Ovary (tissue), 3 donors: ENCODE measurements at regions not wholly inside any gene's neighbourhood (a gene's known extent, or its start where the extent isn't known, plus 50 kb on each side); places are given as distances from the start of the nearest gene placed in this dataset.
"Not testable (repeated sequence)": the region's sequence is repeated elsewhere in the genome, so short reads cannot be mapped to it uniquely, and the experiment has no call there.

Experiments used
- EP300 ChIP-seq: sonication (generic); formaldehyde crosslinking; IDR thresholded peaks from one replicate; pipeline ENCODE4 v1.6.1; 2017; ENCODE audit warnings: antibody characterized with exemption
- TF ChIP-seq, protein P1 (sequence below), 3 donors: fragments of 450-650 bp in 2 of 3; fragments of 200-600 bp in 1 of 3; IDR thresholded peaks; one replicate each; pipeline versions ENCODE4 v1.5.1 to v1.8.0; 2016 to 2022; ENCODE audit warnings: antibody characterized with exemption in 3 of 3, mild to moderate bottlenecking in 1 of 3
- donor health status: DM: no; HTN: no; CAD: no.

GRCh38 chrX:63575700-63576099, 209.3 kb downstream of the ARHGEF9 start:
- TF ChIP-seq, protein P1, sequence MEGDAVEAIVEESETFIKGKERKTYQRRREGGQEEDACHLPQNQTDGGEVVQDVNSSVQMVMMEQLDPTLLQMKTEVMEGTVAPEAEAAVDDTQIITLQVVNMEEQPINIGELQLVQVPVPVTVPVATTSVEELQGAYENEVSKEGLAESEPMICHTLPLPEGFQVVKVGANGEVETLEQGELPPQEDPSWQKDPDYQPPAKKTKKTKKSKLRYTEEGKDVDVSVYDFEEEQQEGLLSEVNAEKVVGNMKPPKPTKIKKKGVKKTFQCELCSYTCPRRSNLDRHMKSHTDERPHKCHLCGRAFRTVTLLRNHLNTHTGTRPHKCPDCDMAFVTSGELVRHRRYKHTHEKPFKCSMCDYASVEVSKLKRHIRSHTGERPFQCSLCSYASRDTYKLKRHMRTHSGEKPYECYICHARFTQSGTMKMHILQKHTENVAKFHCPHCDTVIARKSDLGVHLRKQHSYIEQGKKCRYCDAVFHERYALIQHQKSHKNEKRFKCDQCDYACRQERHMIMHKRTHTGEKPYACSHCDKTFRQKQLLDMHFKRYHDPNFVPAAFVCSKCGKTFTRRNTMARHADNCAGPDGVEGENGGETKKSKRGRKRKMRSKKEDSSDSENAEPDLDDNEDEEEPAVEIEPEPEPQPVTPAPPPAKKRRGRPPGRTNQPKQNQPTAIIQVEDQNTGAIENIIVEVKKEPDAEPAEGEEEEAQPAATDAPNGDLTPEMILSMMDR (IDR thresholded peaks at IDR 0.05): not testable (repeated sequence)
- TF ChIP-seq EP300: not testable (repeated sequence)
